GM19467 (cell line): ENCODE measurements at regions not wholly inside any gene's neighbourhood (a gene's known extent, or its start where the extent isn't known, plus 50 kb on each side); places are given as distances from the start of the nearest gene placed in this dataset.

Experiments used
- ATAC-seq: cut with Tn5 transposase; IDR thresholded peaks from one replicate; pipeline ENCODE4 v1.9.1; 2021; ENCODE audit warnings: mild to moderate bottlenecking, moderate library complexity; ENCODE audit not compliant: unreplicated experiment

DNA sequence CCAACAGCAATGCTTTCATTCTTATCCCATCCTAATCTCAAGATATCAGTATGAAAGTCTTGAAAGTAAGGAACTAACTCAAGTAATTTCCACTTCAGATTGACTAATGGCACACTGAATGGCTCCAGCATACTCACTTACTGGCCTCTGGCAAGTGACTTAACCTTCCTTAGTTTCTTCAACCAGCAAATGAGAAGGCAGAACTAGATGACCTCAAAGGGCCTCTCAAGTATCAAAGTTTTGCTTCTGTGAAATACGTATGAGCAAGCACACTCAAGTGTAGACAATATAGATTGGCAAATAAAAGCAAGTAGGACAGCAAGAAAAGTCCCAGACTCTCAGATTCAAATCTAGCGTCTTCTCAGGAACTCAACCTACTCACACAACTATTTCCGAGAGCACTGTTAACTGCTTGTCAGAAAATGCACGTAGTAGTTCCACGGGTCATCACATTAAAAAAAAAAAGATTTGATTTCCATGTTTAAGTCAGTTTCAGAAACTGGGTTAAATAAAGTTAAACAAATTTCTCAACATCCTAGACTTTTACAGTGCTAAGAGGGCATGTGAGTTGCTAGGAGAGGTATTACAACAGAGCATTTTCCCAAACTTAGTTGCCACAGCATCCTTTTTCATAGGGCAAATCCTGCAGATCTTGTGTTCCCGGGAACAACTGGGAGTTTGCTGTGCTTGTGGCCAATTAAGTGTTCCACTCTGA is 276.9 kb upstream of the KLF14 start:
- ATAC-seq, result no peak

GRCh38 chr7:131011432-131011742 is 277.4 kb upstream of the KLF14 start:
- no peak for ATAC-seq

DNA sequence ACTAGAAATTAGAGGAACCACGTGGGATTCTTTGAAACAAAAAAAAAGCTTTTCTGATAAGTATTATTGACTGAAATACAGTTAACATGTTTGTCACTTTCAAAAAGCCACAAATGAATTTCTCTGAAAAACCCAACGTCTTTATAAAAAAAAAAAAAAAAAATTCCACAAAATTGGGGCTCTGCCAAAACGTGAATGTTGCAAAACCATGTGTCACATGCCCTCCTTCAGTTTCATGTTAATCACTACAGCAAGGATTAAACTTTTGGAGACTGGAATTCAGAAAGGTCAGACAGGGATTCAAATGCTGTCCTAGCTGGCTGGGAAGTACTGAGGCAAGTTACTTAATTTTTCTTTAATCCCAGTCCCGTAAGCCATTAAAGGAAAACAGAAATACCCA is 278.0 kb upstream of the KLF14 start:
- ATAC-seq, result no peak

DNA sequence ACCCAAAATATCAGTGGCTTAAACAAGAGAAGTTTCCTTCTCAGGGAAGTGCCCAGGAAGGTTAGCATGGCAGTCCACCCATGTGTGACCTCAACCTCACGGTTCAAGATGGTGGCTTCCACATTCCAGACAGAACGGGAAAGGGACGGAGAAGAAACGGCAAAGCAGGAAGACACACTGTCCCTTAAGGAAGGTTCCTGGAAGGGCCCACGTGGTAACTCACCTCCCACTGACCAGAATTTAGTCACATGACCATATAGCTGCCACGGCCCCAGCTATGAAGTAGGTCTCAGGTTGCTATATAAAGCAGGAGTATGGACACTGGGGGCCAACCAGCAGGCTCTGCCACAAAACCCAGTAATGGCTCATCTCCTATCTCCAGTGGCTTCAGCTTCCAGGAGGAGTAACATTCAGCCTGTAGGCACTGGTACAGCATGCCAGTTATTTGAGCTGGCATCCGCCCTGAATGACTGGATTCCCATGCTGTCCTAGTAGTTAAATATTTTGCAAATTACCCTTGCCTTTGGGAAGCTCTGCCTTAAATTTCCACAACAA is 278.5 kb upstream of the KLF14 start:
- ATAC-seq, result no peak

DNA sequence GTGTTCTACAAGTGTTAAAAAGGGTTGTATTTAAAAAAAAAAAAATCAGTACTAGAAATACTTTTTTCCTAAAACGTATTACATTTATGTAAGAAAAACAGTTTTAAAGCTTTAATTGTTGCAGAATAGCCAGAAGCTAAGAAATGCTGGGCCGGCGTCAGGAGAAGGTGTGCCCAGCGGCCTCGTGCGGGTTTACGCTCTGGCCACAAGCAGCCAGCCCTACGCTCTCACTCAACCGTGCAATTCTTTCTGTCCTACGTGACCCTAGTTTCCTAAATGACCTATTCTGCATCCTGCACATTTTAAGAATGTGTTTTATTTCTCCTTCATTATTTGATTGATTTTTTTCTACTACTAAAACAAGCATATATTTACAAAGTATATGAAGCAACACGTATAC is 279.7 kb upstream of the KLF14 start:
- no peak for ATAC-seq

GRCh38 chr7:131014906-131015656 is 281.1 kb upstream of the KLF14 start:
- ATAC-seq, result no peak

- no peak for ATAC-seq
Observed at GRCh38 chr7:131015657-131015958, 281.6 kb upstream of the KLF14 start.

DNA sequence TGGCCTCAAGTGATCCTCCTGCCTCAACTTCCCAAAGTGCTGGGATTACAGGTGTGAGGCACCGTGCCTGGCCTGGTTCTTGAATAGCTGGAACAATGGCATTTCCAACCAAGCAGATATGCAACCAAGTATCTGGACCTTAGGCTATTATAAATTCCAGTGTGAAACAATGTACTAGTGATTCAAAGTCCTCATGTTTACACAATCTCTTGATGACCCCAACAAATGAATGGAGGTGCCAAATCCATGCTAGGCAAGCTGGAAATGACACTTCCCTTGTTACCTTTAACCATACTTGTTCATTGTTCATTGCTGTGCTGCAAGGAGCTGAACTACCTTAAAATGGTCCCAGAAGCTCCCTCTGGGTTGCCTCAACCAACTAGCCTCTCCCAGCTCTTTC is 282.2 kb upstream of the KLF14 start:
- ATAC-seq, result no peak

- no peak for ATAC-seq
Observed at GRCh38 chr7:131019351-131019750, 285.3 kb upstream of the KLF14 start.

GRCh38 chr7:131020759-131021261 is 286.8 kb upstream of the KLF14 start:
- ATAC-seq, result peak; percentile 45

DNA sequence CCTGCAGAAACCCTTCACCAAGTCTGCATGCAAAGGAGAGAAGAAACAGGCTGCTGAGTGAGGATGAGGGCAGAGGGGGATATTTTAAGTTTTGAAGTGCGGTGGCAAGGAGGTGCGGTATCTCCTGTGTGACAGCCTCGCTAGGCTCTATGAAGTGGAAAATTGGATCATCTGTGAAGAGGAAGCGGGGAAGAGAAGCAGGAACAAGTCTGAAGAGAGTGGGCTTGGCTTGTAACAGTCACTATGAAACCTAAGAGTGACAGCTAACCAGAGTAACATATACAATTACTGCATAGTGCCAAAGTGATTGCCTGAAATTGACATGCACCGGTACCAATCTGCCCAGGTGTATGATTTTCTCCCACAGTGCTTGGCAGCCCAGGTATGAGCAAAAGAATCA is 287.5 kb upstream of the KLF14 start:
- peak; percentile 42 for ATAC-seq

GRCh38 chr7:131021902-131022301 is 287.9 kb upstream of the KLF14 start:
- ATAC-seq, result no peak

- no peak for ATAC-seq
Observed at GRCh38 chr7:131026297-131027000, 292.4 kb upstream of the KLF14 start.

DNA sequence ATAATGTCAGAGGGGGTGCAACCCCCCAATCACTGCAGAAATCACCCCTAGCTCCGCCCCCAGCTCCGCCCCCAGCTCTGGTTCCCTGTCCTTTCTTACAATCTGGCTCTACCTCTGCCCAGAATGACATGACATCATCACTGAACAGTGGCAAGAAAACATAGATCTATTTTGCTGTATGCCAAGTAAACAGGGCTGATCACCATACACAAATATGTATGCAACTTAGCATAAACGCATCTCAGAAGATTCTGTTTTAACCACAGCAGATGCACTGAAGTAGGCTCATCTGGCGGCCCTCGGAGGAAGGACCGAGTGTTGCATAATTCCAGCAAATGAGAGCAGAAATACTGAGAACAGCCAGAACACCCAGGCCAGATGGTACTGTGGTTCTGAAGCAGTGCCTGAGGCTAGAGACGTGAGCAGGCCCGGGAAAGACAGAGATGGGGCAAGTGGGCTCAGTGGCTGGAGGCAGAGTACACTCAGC is 293.3 kb upstream of the KLF14 start:
- no peak for ATAC-seq

GRCh38 chr7:131028295-131028694 is 294.3 kb upstream of the KLF14 start:
- no peak for ATAC-seq

- no peak for ATAC-seq
Observed at GRCh38 chr7:131029002-131029401, 295.0 kb upstream of the KLF14 start.

- ATAC-seq, result peak; percentile 57
Observed at GRCh38 chr7:131031099-131031868, 296.4 kb upstream of the MKLN1 start.

DNA sequence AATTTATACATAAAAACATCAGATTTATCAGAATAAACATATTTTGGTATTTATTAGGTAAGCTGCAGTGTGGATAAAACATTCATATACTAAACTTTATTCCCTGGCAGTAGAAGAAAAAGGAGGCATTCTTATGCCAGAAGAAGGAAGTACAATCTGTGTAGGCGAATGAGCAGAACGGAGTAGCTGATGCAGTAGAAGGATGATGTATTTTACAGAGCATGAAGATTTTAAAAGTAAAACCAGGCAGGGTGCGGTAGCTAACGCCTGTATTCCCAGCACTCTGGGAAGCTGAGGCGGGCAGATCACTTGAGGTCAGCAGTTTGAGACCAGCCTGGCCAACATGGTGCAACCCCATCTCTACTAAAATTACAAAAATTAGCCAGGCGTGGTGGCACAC is 294.9 kb upstream of the MKLN1 start:
- no peak for ATAC-seq

DNA sequence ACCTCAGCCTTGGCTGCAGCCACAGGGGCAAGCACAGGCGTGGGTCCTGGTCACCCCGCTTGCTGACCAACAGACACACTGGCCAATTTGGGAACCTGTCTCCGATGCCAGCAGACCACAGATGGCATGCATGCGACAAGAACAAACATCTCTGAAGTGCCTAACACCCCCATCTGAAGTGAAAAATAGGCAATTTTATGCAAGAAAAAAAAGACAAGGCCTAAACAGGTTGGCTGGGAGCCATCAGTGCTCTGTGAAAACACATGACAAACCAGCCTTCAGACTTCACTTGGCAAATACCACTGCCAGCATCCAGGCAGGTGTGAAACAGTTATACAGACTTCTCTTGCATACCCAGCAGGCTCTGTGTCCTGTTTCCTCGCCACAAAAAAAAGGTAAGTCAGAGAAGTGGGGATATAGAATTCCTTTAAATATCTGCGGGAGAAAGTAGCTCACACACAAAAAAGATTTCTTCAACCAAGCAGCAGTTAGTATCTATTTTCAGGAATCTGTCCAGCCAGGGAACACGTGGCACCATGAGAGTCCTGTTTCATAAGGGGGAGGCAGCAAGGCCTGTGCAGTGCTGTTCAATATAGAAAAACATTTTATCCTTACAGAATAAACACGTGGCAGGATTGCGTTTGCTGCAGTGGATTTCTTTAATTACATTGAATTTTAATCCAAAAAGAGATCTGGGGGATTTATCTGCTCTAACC is 293.4 kb upstream of the MKLN1 start:
- ATAC-seq, result no peak

GRCh38 chr7:131035088-131035770 is 292.4 kb upstream of the MKLN1 start:
- ATAC-seq, result no peak
